Panc1 (cell line): ENCODE measurements at regions not wholly inside any gene's neighbourhood (a gene's known extent, or its start where the extent isn't known, plus 50 kb on each side); places are given as distances from the start of the nearest gene placed in this dataset.

Experiments
- ATAC-seq: fragments of 200-7000 bp; cut with Tn5 transposase; 2 replicates; pipeline ENCODE4 v1.9.1; 2020; ENCODE audit warnings: mild to moderate bottlenecking, moderate library complexity
- BruUV-seq: library from RNA; stranded (reverse); fragments of 400-500 nt; replicated peaks from 2 replicates; lab custom pipeline; 2021; lab: Mats Ljungman, UMichigan
- CTCF ChIA-PET: fragments of 300-600 bp; sonication (Branson Sonifier 250); formaldehyde crosslinking; loops from one replicate; lab custom pipeline; 2022; ENCODE audit warnings: antibody characterized with exemption; lab: Charles Lee
- POLR2A ChIA-PET: fragments of 300-600 bp; sonication (Branson Sonifier 250); formaldehyde crosslinking; loops from one replicate; lab custom pipeline; 2022; ENCODE audit warnings: antibody characterized with exemption; lab: Charles Lee
- DNase-seq: peaks from one replicate; pipeline ENCODE4 v3.0.0-alpha.2; 2010; ENCODE audit warnings: low read depth, low spot score
- H3K27ac ChIP-seq: 2 replicates; pipeline ENCODE4 v1.5.1; 2011; ENCODE audit warnings: mild to moderate bottlenecking, low read length, inconsistent platforms
- H3K27me3 ChIP-seq: fragments of 200-500 bp; sonication (Bioruptor generic); 2 replicates; pipeline ENCODE4 v1.6.0; 2014; ENCODE audit warnings: low read length, inconsistent platforms; ENCODE audit not compliant: control insufficient read depth, insufficient read depth
- H3K36me3 ChIP-seq: fragments of 200-500 bp; sonication (Bioruptor generic); 2 replicates; pipeline ENCODE4 v1.5.1; 2014; ENCODE audit warnings: inconsistent platforms, mild to moderate bottlenecking, low read length, moderate library complexity; ENCODE audit not compliant: control insufficient read depth, insufficient read depth
- H3K4me1 ChIP-seq: 2 replicates; pipeline ENCODE4 v1.5.1; 2011; ENCODE audit warnings: inconsistent platforms, mild to moderate bottlenecking, low read length, moderate library complexity; ENCODE audit not compliant: control insufficient read depth, insufficient read depth
- H3K4me3 ChIP-seq, 2 experiments: 2 replicates each; pipeline ENCODE4 v1.5.1; 2011 to 2012; ENCODE audit warnings: low read depth in 2 of 2, low read length in 2 of 2, mild to moderate bottlenecking in 2 of 2, inconsistent platforms in 1 of 2, moderate library complexity in 1 of 2
- H3K9me3 ChIP-seq: fragments of 200-500 bp; sonication (Bioruptor generic); 2 replicates; pipeline ENCODE4 v1.5.1; 2014; ENCODE audit warnings: low read depth, mild to moderate bottlenecking, inconsistent platforms, low read length, moderate library complexity; ENCODE audit not compliant: control insufficient read depth, insufficient read depth
- POLR2AphosphoS5 ChIP-seq: IDR thresholded peaks from 2 replicates; pipeline ENCODE4 v1.6.1; 2012; ENCODE audit warnings: mild to moderate bottlenecking, low read depth, low read length, moderate library complexity
- SIN3A ChIP-seq: IDR thresholded peaks from 2 replicates; pipeline ENCODE4 v1.6.1; 2012; ENCODE audit warnings: low read depth, mild to moderate bottlenecking, low read length, moderate library complexity, borderline replicate concordance; ENCODE audit not compliant: insufficient read depth
- TCF7L2 ChIP-seq: IDR thresholded peaks from 2 replicates; pipeline ENCODE4 v1.6.1; 2011; ENCODE audit warnings: mild to moderate bottlenecking, low read depth, low read length, inconsistent platforms
- in situ Hi-C: cut with HindIII; loops from 2 replicates; pipeline ENCODE4 v1.10.0; 2016; ENCODE audit warnings: low sequenced_read_pairs, low pct_unique_long_range_greater_than_20kb
- intact Hi-C: fragments of 100-400 bp; cut with micrococcal nuclease; formaldehyde crosslinking; loops from one replicate; pipeline ENCODE4 v1.10.0; 2022; ENCODE audit not compliant: unreplicated experiment
- TF ChIP-seq, protein P1 (sequence below): fragments of 450-650 bp; IDR thresholded peaks from 2 replicates; pipeline ENCODE4 v1.5.1; 2017; ENCODE audit warnings: mild to moderate bottlenecking
- TF ChIP-seq, protein P2 (sequence below), 2 experiments: IDR thresholded peaks; 2 replicates each; pipeline ENCODE4 v1.6.1; 2011 to 2012; ENCODE audit warnings: low read depth in 2 of 2, control low read depth in 1 of 2, low read length in 1 of 2, mild to moderate bottlenecking in 1 of 2, moderate library complexity in 1 of 2; ENCODE audit not compliant: insufficient read depth in 1 of 2

DNA sequence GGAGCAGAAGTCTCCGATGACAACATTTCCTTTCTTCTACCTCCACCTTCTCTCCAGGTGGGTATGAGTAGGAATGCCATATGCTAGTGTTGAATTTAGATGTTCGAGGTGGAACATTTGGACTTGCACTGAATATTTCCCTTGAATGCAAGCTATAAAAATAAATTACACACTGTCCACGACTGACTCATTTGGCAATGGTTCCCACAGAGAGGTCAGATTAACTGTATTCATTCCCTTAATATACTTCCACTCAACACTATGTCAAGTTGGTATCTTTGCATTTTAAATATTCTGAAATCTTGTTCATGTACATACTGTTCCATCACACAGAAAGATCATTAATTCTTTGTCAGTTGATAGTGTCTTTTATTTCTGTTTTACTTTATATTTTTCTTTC is 222.6 kb upstream of the PIK3R1 start:
- Histone ChIP-seq H3K4me3 (no peak overlapping the region), H3K9me3 (no peaks in the 10 kb centered on the region), H3K27me3 (no peaks in the 10 kb centered on the region), H3K36me3 (no peaks in the 10 kb centered on the region), H3K27ac (no peak overlapping the region), H3K4me1 (no peaks in the 10 kb centered on the region)
- no peak for TF ChIP-seq TCF7L2
- no peak for TF ChIP-seq SIN3A
- TF ChIP-seq, protein P1, sequence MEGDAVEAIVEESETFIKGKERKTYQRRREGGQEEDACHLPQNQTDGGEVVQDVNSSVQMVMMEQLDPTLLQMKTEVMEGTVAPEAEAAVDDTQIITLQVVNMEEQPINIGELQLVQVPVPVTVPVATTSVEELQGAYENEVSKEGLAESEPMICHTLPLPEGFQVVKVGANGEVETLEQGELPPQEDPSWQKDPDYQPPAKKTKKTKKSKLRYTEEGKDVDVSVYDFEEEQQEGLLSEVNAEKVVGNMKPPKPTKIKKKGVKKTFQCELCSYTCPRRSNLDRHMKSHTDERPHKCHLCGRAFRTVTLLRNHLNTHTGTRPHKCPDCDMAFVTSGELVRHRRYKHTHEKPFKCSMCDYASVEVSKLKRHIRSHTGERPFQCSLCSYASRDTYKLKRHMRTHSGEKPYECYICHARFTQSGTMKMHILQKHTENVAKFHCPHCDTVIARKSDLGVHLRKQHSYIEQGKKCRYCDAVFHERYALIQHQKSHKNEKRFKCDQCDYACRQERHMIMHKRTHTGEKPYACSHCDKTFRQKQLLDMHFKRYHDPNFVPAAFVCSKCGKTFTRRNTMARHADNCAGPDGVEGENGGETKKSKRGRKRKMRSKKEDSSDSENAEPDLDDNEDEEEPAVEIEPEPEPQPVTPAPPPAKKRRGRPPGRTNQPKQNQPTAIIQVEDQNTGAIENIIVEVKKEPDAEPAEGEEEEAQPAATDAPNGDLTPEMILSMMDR: no peak
- no peak for TF ChIP-seq POLR2AphosphoS5
- TF ChIP-seq, protein P2, sequence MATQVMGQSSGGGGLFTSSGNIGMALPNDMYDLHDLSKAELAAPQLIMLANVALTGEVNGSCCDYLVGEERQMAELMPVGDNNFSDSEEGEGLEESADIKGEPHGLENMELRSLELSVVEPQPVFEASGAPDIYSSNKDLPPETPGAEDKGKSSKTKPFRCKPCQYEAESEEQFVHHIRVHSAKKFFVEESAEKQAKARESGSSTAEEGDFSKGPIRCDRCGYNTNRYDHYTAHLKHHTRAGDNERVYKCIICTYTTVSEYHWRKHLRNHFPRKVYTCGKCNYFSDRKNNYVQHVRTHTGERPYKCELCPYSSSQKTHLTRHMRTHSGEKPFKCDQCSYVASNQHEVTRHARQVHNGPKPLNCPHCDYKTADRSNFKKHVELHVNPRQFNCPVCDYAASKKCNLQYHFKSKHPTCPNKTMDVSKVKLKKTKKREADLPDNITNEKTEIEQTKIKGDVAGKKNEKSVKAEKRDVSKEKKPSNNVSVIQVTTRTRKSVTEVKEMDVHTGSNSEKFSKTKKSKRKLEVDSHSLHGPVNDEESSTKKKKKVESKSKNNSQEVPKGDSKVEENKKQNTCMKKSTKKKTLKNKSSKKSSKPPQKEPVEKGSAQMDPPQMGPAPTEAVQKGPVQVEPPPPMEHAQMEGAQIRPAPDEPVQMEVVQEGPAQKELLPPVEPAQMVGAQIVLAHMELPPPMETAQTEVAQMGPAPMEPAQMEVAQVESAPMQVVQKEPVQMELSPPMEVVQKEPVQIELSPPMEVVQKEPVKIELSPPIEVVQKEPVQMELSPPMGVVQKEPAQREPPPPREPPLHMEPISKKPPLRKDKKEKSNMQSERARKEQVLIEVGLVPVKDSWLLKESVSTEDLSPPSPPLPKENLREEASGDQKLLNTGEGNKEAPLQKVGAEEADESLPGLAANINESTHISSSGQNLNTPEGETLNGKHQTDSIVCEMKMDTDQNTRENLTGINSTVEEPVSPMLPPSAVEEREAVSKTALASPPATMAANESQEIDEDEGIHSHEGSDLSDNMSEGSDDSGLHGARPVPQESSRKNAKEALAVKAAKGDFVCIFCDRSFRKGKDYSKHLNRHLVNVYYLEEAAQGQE (IDR thresholded peaks at IDR 0.05; ENCODE audit: insufficient read depth in 1 of 2, low read depth in 2 of 2, low read length in 1 of 2): no peak
- in situ Hi-C loops: no loop called here
- DNase-seq (no peak), ATAC-seq (no peak)
- ChIA-PET CTCF (no interaction called here), POLR2A (no interaction called here)
- BruUV-seq: no TSS peak
- intact Hi-C loops: no loop called here

DNA sequence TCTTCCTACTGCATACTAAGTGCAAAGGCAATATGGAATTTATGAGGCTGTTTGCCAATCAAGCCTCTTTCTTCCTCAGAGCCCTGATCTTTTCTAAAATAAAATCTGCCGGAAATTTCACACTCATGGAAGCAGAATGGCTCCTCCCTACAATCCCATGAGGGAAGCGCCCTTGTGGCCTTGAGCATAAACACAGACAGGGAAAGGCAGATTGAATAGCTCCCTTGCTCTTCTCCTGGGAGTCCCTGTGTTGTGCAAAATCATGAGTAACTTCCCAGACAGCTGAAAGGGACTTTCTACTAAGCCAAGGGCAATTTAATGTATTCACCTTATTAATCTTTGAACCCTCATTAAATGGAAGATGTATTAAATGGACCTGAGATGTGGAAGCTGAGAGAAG is 226.1 kb upstream of the PIK3R1 start:
- Histone ChIP-seq H3K27ac (no peak overlapping the region), H3K27me3 (no peaks in the 10 kb centered on the region), H3K4me1 (no peaks in the 10 kb centered on the region), H3K4me3 (no peak overlapping the region), H3K36me3 (no peaks in the 10 kb centered on the region), H3K9me3 (no peaks in the 10 kb centered on the region)
- in situ Hi-C loops: no loop called here
- no peak for ATAC-seq
- TF ChIP-seq POLR2AphosphoS5 (no peak), SIN3A (no peak), TCF7L2 (no peak)
- TF ChIP-seq, protein P1: no peak
- TF ChIP-seq, protein P2 (IDR thresholded peaks at IDR 0.05; ENCODE audit: insufficient read depth in 1 of 2, low read depth in 2 of 2, low read length in 1 of 2): no peak
- CTCF ChIA-PET: interaction anchor here (0.5 kb wide), 1 partner anchor 11 kb away, joined by 4 read pairs; no protein-coding TSS in a partner anchor
- BruUV-seq: no TSS peak
- intact Hi-C loops: no loop called here
- POLR2A ChIA-PET: no interaction called here
- no peak for DNase-seq
